T-helper 17 cell (primary cell): ENCODE measurements at regions not wholly inside any gene's neighbourhood (a gene's known extent, or its start where the extent isn't known, plus 50 kb on each side); places are given as distances from the start of the nearest gene placed in this dataset.
"Not testable (repeated sequence)": the region's sequence is repeated elsewhere in the genome, so short reads cannot be mapped to it uniquely, and the experiment has no call there.

Experiments used
- ATAC-seq: fragments of 150-1000 bp; cut with Tn5 transposase; 2 replicates; pipeline ENCODE4 v1.10.0; 2021; ENCODE audit warnings: mild to moderate bottlenecking, moderate library complexity
- DNase-seq, 3 donors: peaks; one replicate each; pipeline versions ENCODE4 v3.0.0 to v3.0.0-alpha.2; 2020 to 2021
- H3K9me3 ChIP-seq: one replicate; pipeline ENCODE4 v1.7.0; 2013; ENCODE audit warnings: low read length, mild to moderate bottlenecking; ENCODE audit not compliant: control insufficient read depth, poor library complexity, severe bottlenecking
- H3K27ac Mint-ChIP-seq: one replicate; pipeline ENCODE4 v1.8.0; 2022; ENCODE audit warnings: mild to moderate bottlenecking, moderate library complexity, mixed read lengths
- H3K27me3 Mint-ChIP-seq: one replicate; pipeline ENCODE4 v1.8.0; 2022; ENCODE audit warnings: mixed read lengths
- H3K36me3 Mint-ChIP-seq: one replicate; pipeline ENCODE4 v1.8.0; 2022; ENCODE audit warnings: low read depth, mixed read lengths
- H3K4me1 Mint-ChIP-seq: one replicate; pipeline ENCODE4 v1.8.0; 2022; ENCODE audit warnings: mild to moderate bottlenecking, mixed read lengths
- H3K4me3 Mint-ChIP-seq: one replicate; pipeline ENCODE4 v1.8.0; 2022; ENCODE audit warnings: mild to moderate bottlenecking, moderate library complexity, mixed read lengths

- not testable (repeated sequence) for DNase-seq, H3K4me1 Mint-ChIP-seq, H3K9me3 ChIP-seq, H3K4me3 Mint-ChIP-seq, H3K27ac Mint-ChIP-seq, H3K27me3 Mint-ChIP-seq, ATAC-seq, H3K36me3 Mint-ChIP-seq
These were observed 104.3 kb downstream of the MTPN start for GRCh38 chr7:135872861-135873260.

- H3K27me3 Mint-ChIP-seq = no peaks in the 10 kb centered on the region
- H3K4me3 Mint-ChIP-seq = no peak overlapping the region
- no peak for DNase-seq
- H3K36me3 Mint-ChIP-seq = no peaks in the 10 kb centered on the region
- peaks cover 2% of the 10 kb centered on the region for H3K4me1 Mint-ChIP-seq
- ATAC-seq = no peak
- no peaks in the 10 kb centered on the region for H3K9me3 ChIP-seq
- H3K27ac Mint-ChIP-seq = no peak overlapping the region
These were observed 114.2 kb upstream of the FAM180A start for GRCh38 chr7:135862586-135863340.

- Mint-ChIP-seq H3K27me3 (no peaks in the 10 kb centered on the region), H3K4me3 (no peak overlapping the region), H3K27ac (no peak overlapping the region), H3K36me3 (no peaks in the 10 kb centered on the region), H3K4me1 (peaks cover 6% of the 10 kb centered on the region)
- ATAC-seq (no peak), DNase-seq (no peak)
- H3K9me3 ChIP-seq = no peaks in the 10 kb centered on the region
These were observed 110.9 kb upstream of the FAM180A start for GRCh38 chr7:135859538-135859937.

GRCh38 chr7:135858851-135859250, 110.2 kb upstream of the FAM180A start:
- DNase-seq = no peak
- Mint-ChIP-seq H3K27ac (no peak overlapping the region), H3K27me3 (no peaks in the 10 kb centered on the region), H3K4me1 (peaks cover 6% of the 10 kb centered on the region), H3K36me3 (no peaks in the 10 kb centered on the region), H3K4me3 (no peak overlapping the region)
- no peak for ATAC-seq
- H3K9me3 ChIP-seq = no peaks in the 10 kb centered on the region

GRCh38 chr7:135858379-135858778, 109.8 kb upstream of the FAM180A start:
- Mint-ChIP-seq H3K4me3 (no peak overlapping the region), H3K36me3 (no peaks in the 10 kb centered on the region), H3K27ac (no peak overlapping the region), H3K4me1 (peaks cover 6% of the 10 kb centered on the region), H3K27me3 (no peaks in the 10 kb centered on the region)
- DNase-seq = no peak
- ATAC-seq = no peak
- no peaks in the 10 kb centered on the region for H3K9me3 ChIP-seq

- no peaks in the 10 kb centered on the region for H3K9me3 ChIP-seq
- H3K36me3 Mint-ChIP-seq = no peaks in the 10 kb centered on the region
- no peak overlapping the region for H3K4me3 Mint-ChIP-seq
- H3K4me1 Mint-ChIP-seq = peaks cover 6% of the 10 kb centered on the region
- no peak for ATAC-seq
- no peak for DNase-seq
- no peaks in the 10 kb centered on the region for H3K27me3 Mint-ChIP-seq
- H3K27ac Mint-ChIP-seq = peak overlapping the region; percentile 32
These were observed 109.1 kb upstream of the FAM180A start for GRCh38 chr7:135857519-135858274.

- Mint-ChIP-seq H3K36me3 (no peaks in the 10 kb centered on the region), H3K4me3 (no peak overlapping the region), H3K27me3 (no peaks in the 10 kb centered on the region), H3K27ac (peak overlapping the region; percentile 54), H3K4me1 (peaks cover 6% of the 10 kb centered on the region)
- ATAC-seq = no peak
- no peak for DNase-seq
- H3K9me3 ChIP-seq = no peaks in the 10 kb centered on the region
These were observed 107.9 kb upstream of the FAM180A start for GRCh38 chr7:135856356-135857144.

- no peak for ATAC-seq
- peaks cover 6% of the 10 kb centered on the region for H3K4me1 Mint-ChIP-seq
- no peaks in the 10 kb centered on the region for H3K27me3 Mint-ChIP-seq
- H3K9me3 ChIP-seq = no peaks in the 10 kb centered on the region
- H3K4me3 Mint-ChIP-seq = no peak overlapping the region
- DNase-seq = no peak
- H3K27ac Mint-ChIP-seq = peak overlapping the region; percentile 54
- H3K36me3 Mint-ChIP-seq = no peaks in the 10 kb centered on the region
These were observed 107.2 kb upstream of the FAM180A start for GRCh38 chr7:135855846-135856245.

GRCh38 chr7:135853499-135853898, 104.9 kb upstream of the FAM180A start:
- Mint-ChIP-seq H3K36me3 (no peaks in the 10 kb centered on the region), H3K4me1 (peaks cover 6% of the 10 kb centered on the region), H3K27ac (no peak overlapping the region), H3K27me3 (no peaks in the 10 kb centered on the region), H3K4me3 (no peak overlapping the region)
- no peak for ATAC-seq
- no peaks in the 10 kb centered on the region for H3K9me3 ChIP-seq
- DNase-seq = no peak

- ATAC-seq = no peak
- H3K36me3 Mint-ChIP-seq = no peaks in the 10 kb centered on the region
- H3K27ac Mint-ChIP-seq = no peak overlapping the region
These were observed 104.4 kb upstream of the FAM180A start for GRCh38 chr7:135853008-135853407.

GRCh38 chr7:135847242-135847641, 98.6 kb upstream of the FAM180A start:
- no peaks in the 10 kb centered on the region for H3K9me3 ChIP-seq
- no peak for DNase-seq
- Mint-ChIP-seq H3K27me3 (no peaks in the 10 kb centered on the region), H3K36me3 (no peaks in the 10 kb centered on the region), H3K4me1 (peaks cover 18% of the 10 kb centered on the region), H3K4me3 (no peak overlapping the region), H3K27ac (no peak overlapping the region)
- ATAC-seq = no peak

More at GRCh38 chr7:135853008-135853407, 104.4 kb upstream of the FAM180A start:
- no peaks in the 10 kb centered on the region for H3K9me3 ChIP-seq
- no peak for DNase-seq
- no peaks in the 10 kb centered on the region for H3K27me3 Mint-ChIP-seq
- H3K4me3 Mint-ChIP-seq = no peak overlapping the region
- H3K4me1 Mint-ChIP-seq = peaks cover 6% of the 10 kb centered on the region

GRCh38 chr7:135846339-135846738, 97.7 kb upstream of the FAM180A start:
- Mint-ChIP-seq H3K36me3 (no peaks in the 10 kb centered on the region), H3K4me3 (no peak overlapping the region), H3K4me1 (peaks cover 22% of the 10 kb centered on the region), H3K27ac (peak overlapping the region; percentile 69), H3K27me3 (no peaks in the 10 kb centered on the region)
- no peaks in the 10 kb centered on the region for H3K9me3 ChIP-seq
- DNase-seq (no peak), ATAC-seq (no peak)

GRCh38 chr7:135845415-135846075, 96.9 kb upstream of the FAM180A start:
- H3K4me1 Mint-ChIP-seq = peaks cover 24% of the 10 kb centered on the region
- no peaks in the 10 kb centered on the region for H3K27me3 Mint-ChIP-seq
- peak overlapping the region; percentile 69 for H3K27ac Mint-ChIP-seq
- H3K9me3 ChIP-seq = no peaks in the 10 kb centered on the region
- no peak for ATAC-seq
- DNase-seq = no peak
- no peak overlapping the region for H3K4me3 Mint-ChIP-seq
- H3K36me3 Mint-ChIP-seq = no peaks in the 10 kb centered on the region
